ENCODE measurements at regions not wholly inside any gene's neighbourhood (a gene's known extent, or its start where the extent isn't known, plus 50 kb on each side); places are given as distances from the start of the nearest gene placed in this dataset.
A peak's percentile ranks its signal among the peaks of the same experiment; 100 is the strongest.

- TF ChIP-seq, protein P1, sequence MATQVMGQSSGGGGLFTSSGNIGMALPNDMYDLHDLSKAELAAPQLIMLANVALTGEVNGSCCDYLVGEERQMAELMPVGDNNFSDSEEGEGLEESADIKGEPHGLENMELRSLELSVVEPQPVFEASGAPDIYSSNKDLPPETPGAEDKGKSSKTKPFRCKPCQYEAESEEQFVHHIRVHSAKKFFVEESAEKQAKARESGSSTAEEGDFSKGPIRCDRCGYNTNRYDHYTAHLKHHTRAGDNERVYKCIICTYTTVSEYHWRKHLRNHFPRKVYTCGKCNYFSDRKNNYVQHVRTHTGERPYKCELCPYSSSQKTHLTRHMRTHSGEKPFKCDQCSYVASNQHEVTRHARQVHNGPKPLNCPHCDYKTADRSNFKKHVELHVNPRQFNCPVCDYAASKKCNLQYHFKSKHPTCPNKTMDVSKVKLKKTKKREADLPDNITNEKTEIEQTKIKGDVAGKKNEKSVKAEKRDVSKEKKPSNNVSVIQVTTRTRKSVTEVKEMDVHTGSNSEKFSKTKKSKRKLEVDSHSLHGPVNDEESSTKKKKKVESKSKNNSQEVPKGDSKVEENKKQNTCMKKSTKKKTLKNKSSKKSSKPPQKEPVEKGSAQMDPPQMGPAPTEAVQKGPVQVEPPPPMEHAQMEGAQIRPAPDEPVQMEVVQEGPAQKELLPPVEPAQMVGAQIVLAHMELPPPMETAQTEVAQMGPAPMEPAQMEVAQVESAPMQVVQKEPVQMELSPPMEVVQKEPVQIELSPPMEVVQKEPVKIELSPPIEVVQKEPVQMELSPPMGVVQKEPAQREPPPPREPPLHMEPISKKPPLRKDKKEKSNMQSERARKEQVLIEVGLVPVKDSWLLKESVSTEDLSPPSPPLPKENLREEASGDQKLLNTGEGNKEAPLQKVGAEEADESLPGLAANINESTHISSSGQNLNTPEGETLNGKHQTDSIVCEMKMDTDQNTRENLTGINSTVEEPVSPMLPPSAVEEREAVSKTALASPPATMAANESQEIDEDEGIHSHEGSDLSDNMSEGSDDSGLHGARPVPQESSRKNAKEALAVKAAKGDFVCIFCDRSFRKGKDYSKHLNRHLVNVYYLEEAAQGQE (IDR thresholded peaks at IDR 0.05; ENCODE audit: borderline replicate concordance) = no peak
- TF ChIP-seq, protein P1 (CRISPR knock-in tag; IDR thresholded peaks at IDR 0.05; ENCODE audit: low read depth) = no peak
- TF ChIP-seq TEAD4 (IDR thresholded peaks at IDR 0.05; ENCODE audit: low read length) = peak; percentile 89
- no peak for TF ChIP-seq TEAD4 (CRISPR knock-in tag; IDR thresholded peaks at IDR 0.05; ENCODE audit: borderline replicate concordance)
- no peak for TF ChIP-seq SMARCB1 (IDR thresholded peaks at IDR 0.05; ENCODE audit: insufficient read length, low read depth)
- no peak; a peak in 1 of 4 replicates for TF ChIP-seq FOXA3 (CRISPR knock-in tag; conservative IDR thresholded peaks at IDR 0.05 in 1 of 2, IDR thresholded peaks at IDR 0.05 in 1 of 2)
- TF ChIP-seq, protein P2, sequence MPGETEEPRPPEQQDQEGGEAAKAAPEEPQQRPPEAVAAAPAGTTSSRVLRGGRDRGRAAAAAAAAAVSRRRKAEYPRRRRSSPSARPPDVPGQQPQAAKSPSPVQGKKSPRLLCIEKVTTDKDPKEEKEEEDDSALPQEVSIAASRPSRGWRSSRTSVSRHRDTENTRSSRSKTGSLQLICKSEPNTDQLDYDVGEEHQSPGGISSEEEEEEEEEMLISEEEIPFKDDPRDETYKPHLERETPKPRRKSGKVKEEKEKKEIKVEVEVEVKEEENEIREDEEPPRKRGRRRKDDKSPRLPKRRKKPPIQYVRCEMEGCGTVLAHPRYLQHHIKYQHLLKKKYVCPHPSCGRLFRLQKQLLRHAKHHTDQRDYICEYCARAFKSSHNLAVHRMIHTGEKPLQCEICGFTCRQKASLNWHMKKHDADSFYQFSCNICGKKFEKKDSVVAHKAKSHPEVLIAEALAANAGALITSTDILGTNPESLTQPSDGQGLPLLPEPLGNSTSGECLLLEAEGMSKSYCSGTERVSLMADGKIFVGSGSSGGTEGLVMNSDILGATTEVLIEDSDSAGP (CRISPR knock-in tag; IDR thresholded peaks at IDR 0.05) = no peak
- TF ChIP-seq, protein P3, sequence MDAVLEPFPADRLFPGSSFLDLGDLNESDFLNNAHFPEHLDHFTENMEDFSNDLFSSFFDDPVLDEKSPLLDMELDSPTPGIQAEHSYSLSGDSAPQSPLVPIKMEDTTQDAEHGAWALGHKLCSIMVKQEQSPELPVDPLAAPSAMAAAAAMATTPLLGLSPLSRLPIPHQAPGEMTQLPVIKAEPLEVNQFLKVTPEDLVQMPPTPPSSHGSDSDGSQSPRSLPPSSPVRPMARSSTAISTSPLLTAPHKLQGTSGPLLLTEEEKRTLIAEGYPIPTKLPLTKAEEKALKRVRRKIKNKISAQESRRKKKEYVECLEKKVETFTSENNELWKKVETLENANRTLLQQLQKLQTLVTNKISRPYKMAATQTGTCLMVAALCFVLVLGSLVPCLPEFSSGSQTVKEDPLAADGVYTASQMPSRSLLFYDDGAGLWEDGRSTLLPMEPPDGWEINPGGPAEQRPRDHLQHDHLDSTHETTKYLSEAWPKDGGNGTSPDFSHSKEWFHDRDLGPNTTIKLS (IDR thresholded peaks at IDR 0.05; ENCODE audit: borderline replicate concordance, low read depth) = no peak
- TF ChIP-seq FOXM1 (IDR thresholded peaks at IDR 0.05; ENCODE audit: low read depth) = peak; percentile 60; the same call in 1 of the 2 replicates
- TF ChIP-seq FOXM1 (CRISPR knock-in tag; IDR thresholded peaks at IDR 0.05; ENCODE audit: low read depth) = no peak
- no peak for TF ChIP-seq SRSF3 (IDR thresholded peaks at IDR 0.05; ENCODE audit: insufficient read depth, low read length)
- peak; percentile 57 for TF ChIP-seq ETV5 (CRISPR knock-in tag; IDR thresholded peaks at IDR 0.05; ENCODE audit: low read depth)
- peak in 1 of 2 experiments; percentile 21; a peak in 1 of 4 replicates for TF ChIP-seq MAZ (CRISPR knock-in tag; conservative IDR thresholded peaks at IDR 0.05 in 1 of 2, IDR thresholded peaks at IDR 0.05 in 1 of 2)
- TF ChIP-seq SREBF1 (IDR thresholded peaks at IDR 0.05; ENCODE audit: borderline replicate concordance, low read depth, low read length) = no peak
- TF ChIP-seq THRAP3 (IDR thresholded peaks at IDR 0.05; ENCODE audit: borderline replicate concordance) = no peak
These were observed 250.9 kb upstream of the CITED2 start (continued) for GRCh38 chr6:139625081-139625939.

Data from K562 (cell line).